ENCODE measurements at regions not wholly inside any gene's neighbourhood (a gene's known extent, or its start where the extent isn't known, plus 50 kb on each side); places are given as distances from the start of the nearest gene placed in this dataset.
A peak's percentile ranks its signal among the peaks of the same experiment; 100 is the strongest.

GRCh38 chrX:28223469-28223868, 242.2 kb upstream of the DCAF8L1 start:
- H3K9me3 ChIP-seq, result no peaks in the 10 kb centered on the region

GRCh38 chrX:28205905-28206304, 224.7 kb upstream of the DCAF8L1 start:
- in situ Hi-C loops (cut with MboI; ENCODE audit: low pct_ligation_motif_present in 1 of 4, low pct_unique_long_range_greater_than_20kb in 1 of 4, low sequenced_read_pairs in 3 of 4) (no loop called here), intact Hi-C loops (cut with DNase I; ENCODE audit: low total_unique reads) (no loop called here)
- Histone ChIP-seq H3K27me3 (no peaks in the 10 kb centered on the region), H3K4me3 (no peak overlapping the region), H3K4me1 (no peaks in the 10 kb centered on the region), H3K36me3 (no peaks in the 10 kb centered on the region), H3K9me3 (no peaks in the 10 kb centered on the region), H3K27ac (peak overlapping the region in 1 of 4 donors; percentile 19)
- 62 to 65% methylated on average over 2 of the region's 2 CpGs for WGBS, 2 donors (ENCODE audit: low coverage in 1 of 2)
- no peak for TF ChIP-seq POLR2AphosphoS5 (IDR thresholded peaks at IDR 0.05)
- TF ChIP-seq EP300 (IDR thresholded peaks at IDR 0.05; ENCODE audit: low read depth), result no peak
- TF ChIP-seq, protein P1, sequence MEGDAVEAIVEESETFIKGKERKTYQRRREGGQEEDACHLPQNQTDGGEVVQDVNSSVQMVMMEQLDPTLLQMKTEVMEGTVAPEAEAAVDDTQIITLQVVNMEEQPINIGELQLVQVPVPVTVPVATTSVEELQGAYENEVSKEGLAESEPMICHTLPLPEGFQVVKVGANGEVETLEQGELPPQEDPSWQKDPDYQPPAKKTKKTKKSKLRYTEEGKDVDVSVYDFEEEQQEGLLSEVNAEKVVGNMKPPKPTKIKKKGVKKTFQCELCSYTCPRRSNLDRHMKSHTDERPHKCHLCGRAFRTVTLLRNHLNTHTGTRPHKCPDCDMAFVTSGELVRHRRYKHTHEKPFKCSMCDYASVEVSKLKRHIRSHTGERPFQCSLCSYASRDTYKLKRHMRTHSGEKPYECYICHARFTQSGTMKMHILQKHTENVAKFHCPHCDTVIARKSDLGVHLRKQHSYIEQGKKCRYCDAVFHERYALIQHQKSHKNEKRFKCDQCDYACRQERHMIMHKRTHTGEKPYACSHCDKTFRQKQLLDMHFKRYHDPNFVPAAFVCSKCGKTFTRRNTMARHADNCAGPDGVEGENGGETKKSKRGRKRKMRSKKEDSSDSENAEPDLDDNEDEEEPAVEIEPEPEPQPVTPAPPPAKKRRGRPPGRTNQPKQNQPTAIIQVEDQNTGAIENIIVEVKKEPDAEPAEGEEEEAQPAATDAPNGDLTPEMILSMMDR (IDR thresholded peaks at IDR 0.05), result no peak
- no peak for TF ChIP-seq POLR2A (IDR thresholded peaks at IDR 0.05)
- DNase-seq, result no peak

More at GRCh38 chrX:28223469-28223868, 242.2 kb upstream of the DCAF8L1 start:
- no peak for DNase-seq
- Histone ChIP-seq H3K4me3 (no peak overlapping the region), H3K27me3 (no peaks in the 10 kb centered on the region), H3K4me1 (no peaks in the 10 kb centered on the region), H3K27ac (no peak overlapping the region), H3K36me3 (no peaks in the 10 kb centered on the region)
- 71 to 82% methylated on average over 2 to 5 of the region's 5 CpGs for WGBS, 2 donors (ENCODE audit: low coverage in 1 of 2)
- in situ Hi-C loops (cut with MboI; ENCODE audit: low pct_ligation_motif_present in 1 of 4, low pct_unique_long_range_greater_than_20kb in 1 of 4, low sequenced_read_pairs in 3 of 4) (no loop called here), intact Hi-C loops (cut with DNase I; ENCODE audit: low total_unique reads) (no loop called here)
- TF ChIP-seq POLR2AphosphoS5 (IDR thresholded peaks at IDR 0.05), result no peak
- TF ChIP-seq, protein P1 (IDR thresholded peaks at IDR 0.05), result no peak
- TF ChIP-seq EP300 (IDR thresholded peaks at IDR 0.05; ENCODE audit: low read depth), result no peak
- no peak for TF ChIP-seq POLR2A (IDR thresholded peaks at IDR 0.05)

- H3K4me3 ChIP-seq, result no peak overlapping the region
- H3K4me1 ChIP-seq, result no peaks in the 10 kb centered on the region
- intact Hi-C loops (cut with DNase I; ENCODE audit: low total_unique reads), result no loop called here
- TF ChIP-seq, protein P1 (IDR thresholded peaks at IDR 0.05), result no peak
- no peak for TF ChIP-seq POLR2AphosphoS5 (IDR thresholded peaks at IDR 0.05)
- TF ChIP-seq EP300 (IDR thresholded peaks at IDR 0.05; ENCODE audit: low read depth), result no peak
- no peak for TF ChIP-seq POLR2A (IDR thresholded peaks at IDR 0.05)
- DNase-seq, result no peak
- no peaks in the 10 kb centered on the region for H3K36me3 ChIP-seq
- H3K9me3 ChIP-seq, result no peaks in the 10 kb centered on the region
- in situ Hi-C loops (cut with MboI; ENCODE audit: low pct_ligation_motif_present in 1 of 4, low pct_unique_long_range_greater_than_20kb in 1 of 4, low sequenced_read_pairs in 3 of 4), result no loop called here
- H3K27me3 ChIP-seq, result no peaks in the 10 kb centered on the region
- H3K27ac ChIP-seq, result no peak overlapping the region
Observed at GRCh38 chrX:28205126-28205525, 223.9 kb upstream of the DCAF8L1 start.

- Histone ChIP-seq H3K4me1 (no peaks in the 10 kb centered on the region), H3K27ac (no peak overlapping the region), H3K4me3 (no peak overlapping the region), H3K27me3 (no peaks in the 10 kb centered on the region), H3K9me3 (no peaks in the 10 kb centered on the region), H3K36me3 (no peaks in the 10 kb centered on the region)
- intact Hi-C loops (cut with DNase I; ENCODE audit: low total_unique reads), result no loop called here
- WGBS, 2 donors (ENCODE audit: low coverage in 1 of 2), result 72 to 80% methylated on average over 1 of the region's 1 CpG
- TF ChIP-seq, protein P1 (IDR thresholded peaks at IDR 0.05), result no peak
- TF ChIP-seq EP300 (IDR thresholded peaks at IDR 0.05; ENCODE audit: low read depth) (no peak), POLR2A (IDR thresholded peaks at IDR 0.05) (no peak), POLR2AphosphoS5 (IDR thresholded peaks at IDR 0.05) (no peak)
- DNase-seq, result no peak
- in situ Hi-C loops (cut with MboI; ENCODE audit: low pct_ligation_motif_present in 1 of 4, low pct_unique_long_range_greater_than_20kb in 1 of 4, low sequenced_read_pairs in 3 of 4), result no loop called here
Observed at GRCh38 chrX:28189011-28189410, 207.8 kb upstream of the DCAF8L1 start.

Measured in transverse colon (tissue), 4 donors.